ENCODE measurements at regions not wholly inside any gene's neighbourhood (a gene's known extent, or its start where the extent isn't known, plus 50 kb on each side); places are given as distances from the start of the nearest gene placed in this dataset.

GRCh38 chr6:156562636-156563035 is 214.5 kb upstream of the ARID1B start:
- H3K4me2 ChIP-seq = no peak overlapping the region
- H3K79me2 ChIP-seq (replicated peaks; ENCODE audit: insufficient read depth) = no peaks in the 10 kb centered on the region
- DNase-seq (ENCODE audit: low spot score) = no peak
- H2AFZ ChIP-seq = no peak overlapping the region
- Mint-ChIP-seq H3K27me3 (ENCODE audit: insufficient read depth, low read depth, poor library complexity) (peaks cover 3% of the 10 kb centered on the region), H3K9me3 (peaks cover 21% of the 10 kb centered on the region), H3K4me1 (peaks cover 4% of the 10 kb centered on the region; the same call in 1 of the 3 replicates), H3K4me3 (no peak overlapping the region), H3K36me3 (ENCODE audit: low read depth) (peaks cover 3% of the 10 kb centered on the region; the same call in 2 of the 3 replicates), H3K27ac (no peak overlapping the region)
- no peaks in the 10 kb centered on the region for H3F3A ChIP-seq (replicated peaks; ENCODE audit: low read depth)
- no peaks in the 10 kb centered on the region for H3K4me1 ChIP-seq (ENCODE audit: insufficient read depth)
- H3K36me3 ChIP-seq (ENCODE audit: insufficient read depth) = no peaks in the 10 kb centered on the region
- TF ChIP-seq ETS1 (IDR thresholded peaks at IDR 0.05) = no peak
- no peak for TF ChIP-seq CTCF (conservative IDR thresholded peaks at IDR 0.05; ENCODE audit: low read depth in 2 of 2)
- TF ChIP-seq JUNB (IDR thresholded peaks at IDR 0.05; ENCODE audit: unreplicated experiment) = no peak
- no peak for TF ChIP-seq STAT1 (IDR thresholded peaks at IDR 0.05; ENCODE audit: unreplicated experiment)
- H3K4me3 ChIP-seq = no peak overlapping the region
- H3K27me3 ChIP-seq (ENCODE audit: insufficient read depth) = no peaks in the 10 kb centered on the region
- H3K27ac ChIP-seq (ENCODE audit: low read depth) = no peak overlapping the region
- no peak for ATAC-seq
- no peaks in the 10 kb centered on the region for H4K20me1 ChIP-seq (replicated peaks; ENCODE audit: insufficient read depth)
- H3K9me2 ChIP-seq (ENCODE audit: insufficient read depth) = no peaks in the 10 kb centered on the region

GRCh38 chr6:156562019-156562418 is 215.2 kb upstream of the ARID1B start:
- Mint-ChIP-seq H3K4me3 (no peak overlapping the region), H3K36me3 (ENCODE audit: low read depth) (peaks cover 3% of the 10 kb centered on the region; the same call in 2 of the 3 replicates)

More at GRCh38 chr6:156562019-156562418, 215.2 kb upstream of the ARID1B start:
- Histone ChIP-seq H3K9me2 (ENCODE audit: insufficient read depth) (no peaks in the 10 kb centered on the region), H3K27ac (ENCODE audit: low read depth) (no peak overlapping the region), H3K36me3 (ENCODE audit: insufficient read depth) (no peaks in the 10 kb centered on the region), H4K20me1 (replicated peaks; ENCODE audit: insufficient read depth) (no peaks in the 10 kb centered on the region), H3K4me3 (no peak overlapping the region), H3K27me3 (ENCODE audit: insufficient read depth) (no peaks in the 10 kb centered on the region), H3K4me2 (no peak overlapping the region), H2AFZ (no peak overlapping the region), H3K79me2 (replicated peaks; ENCODE audit: insufficient read depth) (no peaks in the 10 kb centered on the region), H3F3A (replicated peaks; ENCODE audit: low read depth) (no peaks in the 10 kb centered on the region), H3K4me1 (ENCODE audit: insufficient read depth) (no peaks in the 10 kb centered on the region)
- DNase-seq (ENCODE audit: low spot score) (no peak), ATAC-seq (no peak)
- TF ChIP-seq CTCF (conservative IDR thresholded peaks at IDR 0.05; ENCODE audit: low read depth in 2 of 2) (no peak), POLR2AphosphoS5 (IDR thresholded peaks at IDR 0.05; ENCODE audit: low read depth) (no peak), ETS1 (IDR thresholded peaks at IDR 0.05) (no peak), REST (IDR thresholded peaks at IDR 0.05; ENCODE audit: unreplicated experiment) (no peak), EZH2 (IDR thresholded peaks at IDR 0.05; ENCODE audit: low read depth, unreplicated experiment) (no peak), STAT1 (IDR thresholded peaks at IDR 0.05; ENCODE audit: unreplicated experiment) (no peak)
- Mint-ChIP-seq H3K9me3 (peaks cover 21% of the 10 kb centered on the region), H3K27ac (no peak overlapping the region), H3K4me1 (peaks cover 4% of the 10 kb centered on the region; the same call in 1 of the 3 replicates), H3K27me3 (ENCODE audit: insufficient read depth, low read depth, poor library complexity) (peaks cover 6% of the 10 kb centered on the region)

Data from GM23338 (cell line).